Urinary bladder (tissue), 3 donors: ENCODE measurements at regions not wholly inside any gene's neighbourhood (a gene's known extent, or its start where the extent isn't known, plus 50 kb on each side); places are given as distances from the start of the nearest gene placed in this dataset.

Source experiments
- DNase-seq: peaks from one replicate; pipeline ENCODE4 v3.0.0-alpha.2; 2015; ENCODE audit errors: extremely low spot score
- H3K27ac ChIP-seq: one replicate; pipeline ENCODE4 v1.5.1; 2013; ENCODE audit warnings: low read depth, mild to moderate bottlenecking, moderate library complexity
- H3K36me3 ChIP-seq: one replicate; pipeline ENCODE4 v1.6.1; 2013; ENCODE audit warnings: mild to moderate bottlenecking, moderate library complexity; ENCODE audit not compliant: insufficient read depth
- H3K4me1 ChIP-seq: one replicate; pipeline ENCODE4 v1.6.1; 2013; ENCODE audit warnings: mild to moderate bottlenecking, moderate library complexity; ENCODE audit not compliant: insufficient read depth
- H3K4me3 ChIP-seq: one replicate; pipeline ENCODE4 v1.5.1; 2013; ENCODE audit warnings: low read depth, low read length
- WGBS: extraction: QIAGEN DNeasy Blood & Tissue Kit; methylation state at CpG from one replicate; pipeline ENCODE4 v1.1.7; 2013; 5-methylcytosine and 5-hydroxymethylcytosine counted together
- donor health status: healthy with polysubstance abuse.
- donor health status: healthy.

GRCh38 chr18:43692099-43692690, 414.9 kb upstream of the SYT4 start:
- Histone ChIP-seq H3K36me3 (no peaks in the 10 kb centered on the region), H3K27ac (no peak overlapping the region), H3K4me3 (no peak overlapping the region), H3K4me1 (no peaks in the 10 kb centered on the region)
- no peak for DNase-seq
- WGBS, result 49% methylated on average over 4 of the region's 4 CpGs

- Histone ChIP-seq H3K36me3 (no peaks in the 10 kb centered on the region), H3K27ac (no peak overlapping the region), H3K4me3 (no peak overlapping the region), H3K4me1 (no peaks in the 10 kb centered on the region)
- no peak for DNase-seq
- WGBS, result 86% methylated on average over 2 of the region's 2 CpGs
Observed at GRCh38 chr18:43702399-43702798, 425.1 kb upstream of the SYT4 start.

- no peak overlapping the region for H3K27ac ChIP-seq
- H3K36me3 ChIP-seq, result no peaks in the 10 kb centered on the region
- DNase-seq, result no peak
- WGBS, result 70% methylated on average over 2 of the region's 2 CpGs
- no peak overlapping the region for H3K4me3 ChIP-seq
- H3K4me1 ChIP-seq, result no peaks in the 10 kb centered on the region
Observed at GRCh38 chr18:43703050-43703449, 425.8 kb upstream of the SYT4 start.

GRCh38 chr18:43705850-43706249, 428.6 kb upstream of the SYT4 start:
- 67% methylated on average over 4 of the region's 4 CpGs for WGBS
- no peaks in the 10 kb centered on the region for H3K36me3 ChIP-seq
- no peak for DNase-seq

GRCh38 chr18:43710135-43710534, 432.8 kb upstream of the SYT4 start:
- WGBS, result 64% methylated on average over 4 of the region's 4 CpGs
- DNase-seq, result no peak

More at GRCh38 chr18:43705850-43706249, 428.6 kb upstream of the SYT4 start:
- Histone ChIP-seq H3K4me3 (no peak overlapping the region), H3K27ac (no peak overlapping the region), H3K4me1 (no peaks in the 10 kb centered on the region)

GRCh38 chr18:43714343-43715010, 437.2 kb upstream of the SYT4 start:
- WGBS, result 87% methylated on average over 3 of the region's 3 CpGs
- Histone ChIP-seq H3K4me3 (no peak overlapping the region), H3K4me1 (no peaks in the 10 kb centered on the region), H3K27ac (no peak overlapping the region), H3K36me3 (no peaks in the 10 kb centered on the region)
- no peak for DNase-seq

More at GRCh38 chr18:43710135-43710534, 432.8 kb upstream of the SYT4 start:
- no peaks in the 10 kb centered on the region for H3K4me1 ChIP-seq
- no peak overlapping the region for H3K4me3 ChIP-seq
- H3K36me3 ChIP-seq, result no peaks in the 10 kb centered on the region
- H3K27ac ChIP-seq, result no peak overlapping the region

- Histone ChIP-seq H3K36me3 (no peaks in the 10 kb centered on the region), H3K27ac (no peak overlapping the region), H3K4me1 (no peaks in the 10 kb centered on the region), H3K4me3 (no peak overlapping the region)
- 60% methylated on average over 1 of the region's 1 CpG for WGBS
- no peak for DNase-seq
Observed at GRCh38 chr18:43719267-43719795, 442.0 kb upstream of the SYT4 start.

GRCh38 chr18:43720041-43720440, 442.8 kb upstream of the SYT4 start:
- WGBS, result 96% methylated on average over 2 of the region's 2 CpGs
- H3K27ac ChIP-seq, result no peak overlapping the region

DNA sequence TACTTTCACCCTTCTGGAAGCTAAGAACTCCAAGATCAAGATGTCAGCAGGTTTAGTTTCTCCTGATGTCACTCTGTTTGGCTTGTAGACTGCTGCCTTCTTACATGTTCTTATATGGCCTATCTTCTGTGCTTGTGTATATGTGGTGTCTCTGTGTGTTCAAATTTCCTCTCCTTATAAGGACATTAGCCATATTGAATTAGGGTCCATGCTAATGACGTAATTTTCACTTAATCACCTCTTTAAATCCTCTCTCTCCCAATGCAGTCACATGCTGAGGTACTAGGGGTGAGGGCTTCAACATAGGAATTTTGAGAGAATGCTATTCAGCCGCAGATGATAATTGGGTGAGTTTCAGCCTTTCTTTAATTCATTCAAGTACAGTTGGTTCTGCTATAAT, 458.3 kb upstream of the SYT4 start:
- Histone ChIP-seq H3K36me3 (no peaks in the 10 kb centered on the region), H3K4me1 (no peaks in the 10 kb centered on the region), H3K4me3 (no peak overlapping the region), H3K27ac (no peak overlapping the region)
- 41% methylated on average over 2 of the region's 2 CpGs for WGBS
- DNase-seq, result no peak

More at GRCh38 chr18:43720041-43720440, 442.8 kb upstream of the SYT4 start:
- H3K36me3 ChIP-seq, result no peaks in the 10 kb centered on the region
- H3K4me1 ChIP-seq, result no peaks in the 10 kb centered on the region
- no peak overlapping the region for H3K4me3 ChIP-seq
- no peak for DNase-seq

GRCh38 chr18:43744960-43745745, 467.9 kb upstream of the SYT4 start:
- Histone ChIP-seq H3K27ac (no peak overlapping the region), H3K4me3 (no peak overlapping the region), H3K36me3 (no peaks in the 10 kb centered on the region), H3K4me1 (no peaks in the 10 kb centered on the region)
- no peak for DNase-seq
- 80% methylated on average over 2 of the region's 2 CpGs for whole genome bisulfite sequencing

- Histone ChIP-seq H3K27ac (no peak overlapping the region), H3K36me3 (no peaks in the 10 kb centered on the region), H3K4me1 (no peaks in the 10 kb centered on the region), H3K4me3 (no peak overlapping the region)
- DNase-seq, result no peak
Observed at GRCh38 chr18:43751203-43751602, 473.9 kb upstream of the SYT4 start.

DNA sequence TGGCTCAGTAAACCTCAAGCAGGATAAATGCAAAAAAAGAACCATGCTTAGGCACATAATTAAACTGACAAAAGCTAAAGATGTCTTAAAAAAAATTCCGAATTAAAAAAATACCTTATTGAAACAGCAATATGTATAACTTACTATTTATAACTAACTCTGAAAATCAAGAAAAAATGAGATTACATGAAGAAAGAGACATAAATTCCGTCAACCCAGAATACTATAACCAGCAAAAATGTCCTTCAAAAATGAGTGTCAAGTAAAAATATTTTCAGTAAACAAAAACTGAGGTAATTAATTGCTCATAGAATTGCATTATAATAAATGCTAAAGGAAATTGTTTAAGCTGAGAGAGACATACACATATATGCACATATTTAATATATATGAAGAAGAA, 474.5 kb upstream of the SYT4 start:
- Histone ChIP-seq H3K4me3 (no peak overlapping the region), H3K36me3 (no peaks in the 10 kb centered on the region), H3K27ac (no peak overlapping the region), H3K4me1 (no peaks in the 10 kb centered on the region)
- WGBS, result 92% methylated on average over 2 of the region's 2 CpGs
- no peak for DNase-seq

DNA sequence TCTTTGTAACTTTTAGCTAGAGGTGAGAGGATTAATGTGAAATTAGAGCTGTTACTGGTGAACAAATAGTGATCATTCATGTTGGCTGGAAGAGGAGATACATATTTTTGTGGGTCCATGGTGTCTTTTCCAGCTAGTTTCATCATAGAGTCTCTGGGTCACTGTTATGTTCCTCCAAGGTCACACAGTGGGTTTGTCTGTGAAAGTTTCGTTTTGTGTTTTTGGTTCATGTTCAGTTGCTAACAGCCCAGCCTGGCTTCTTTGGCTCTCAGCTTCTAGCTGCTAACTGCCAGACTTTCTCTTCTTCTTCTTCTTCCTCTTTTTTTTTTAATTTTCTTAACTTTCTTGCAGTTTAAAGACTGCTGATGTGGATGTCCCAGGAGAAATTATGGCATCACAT, 480.0 kb upstream of the SYT4 start:
- WGBS, result 44% methylated on average over 1 of the region's 1 CpG
- H3K4me3 ChIP-seq, result no peak overlapping the region

DNA sequence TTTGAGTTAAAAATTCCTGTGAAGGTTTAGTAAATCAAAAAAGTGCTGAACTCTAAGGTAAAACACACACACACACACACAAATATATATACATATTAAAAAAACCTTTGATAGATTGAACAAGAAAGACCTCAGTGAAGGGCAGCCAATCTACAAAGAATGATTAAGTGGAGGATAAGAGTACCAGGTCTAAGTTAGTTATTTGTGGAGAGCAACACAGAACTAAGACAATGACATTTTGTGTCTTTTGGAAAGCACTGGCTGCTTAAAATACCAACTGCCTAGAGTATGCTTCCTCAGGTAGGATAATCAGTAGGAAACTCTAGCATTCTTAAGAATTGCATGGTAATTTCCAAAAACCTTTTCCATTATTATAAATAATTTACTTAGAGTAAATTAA, 481.4 kb upstream of the SYT4 start:
- DNase-seq, result no peak
- no peaks in the 10 kb centered on the region for H3K36me3 ChIP-seq

More for the DNA sequence above, 480.0 kb upstream of the SYT4 start:
- DNase-seq, result no peak
- Histone ChIP-seq H3K36me3 (no peaks in the 10 kb centered on the region), H3K27ac (no peak overlapping the region), H3K4me1 (no peaks in the 10 kb centered on the region)

More for the DNA sequence above, 481.4 kb upstream of the SYT4 start:
- Histone ChIP-seq H3K27ac (no peak overlapping the region), H3K4me3 (no peak overlapping the region), H3K4me1 (no peaks in the 10 kb centered on the region)
